ENCODE measurements at regions not wholly inside any gene's neighbourhood (a gene's known extent, or its start where the extent isn't known, plus 50 kb on each side); places are given as distances from the start of the nearest gene placed in this dataset.
"Not testable (repeated sequence)": the region's sequence is repeated elsewhere in the genome, so short reads cannot be mapped to it uniquely, and the experiment has no call there.

DNA sequence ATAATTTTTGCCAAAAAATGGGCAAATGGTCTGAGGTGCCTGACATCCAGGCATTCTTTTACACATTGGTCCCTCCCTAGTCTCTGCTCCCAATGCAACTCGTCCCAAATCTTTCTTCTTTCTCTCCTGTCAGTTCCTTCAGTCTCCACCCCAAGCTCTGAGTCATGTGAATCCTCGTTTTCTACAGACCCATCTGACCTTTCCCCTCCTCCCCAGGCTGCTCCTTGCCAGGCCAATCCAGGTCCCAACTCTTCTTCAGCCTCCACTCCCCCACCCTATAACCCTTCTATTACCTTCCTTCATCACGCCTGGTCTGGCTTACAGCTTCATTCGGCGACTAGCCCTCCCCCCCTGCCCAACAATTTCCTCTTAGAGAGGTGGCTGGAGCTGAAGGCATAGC is 55.3 kb downstream of the BBS10 start:
- not testable (repeated sequence) for DNase-seq

DNA sequence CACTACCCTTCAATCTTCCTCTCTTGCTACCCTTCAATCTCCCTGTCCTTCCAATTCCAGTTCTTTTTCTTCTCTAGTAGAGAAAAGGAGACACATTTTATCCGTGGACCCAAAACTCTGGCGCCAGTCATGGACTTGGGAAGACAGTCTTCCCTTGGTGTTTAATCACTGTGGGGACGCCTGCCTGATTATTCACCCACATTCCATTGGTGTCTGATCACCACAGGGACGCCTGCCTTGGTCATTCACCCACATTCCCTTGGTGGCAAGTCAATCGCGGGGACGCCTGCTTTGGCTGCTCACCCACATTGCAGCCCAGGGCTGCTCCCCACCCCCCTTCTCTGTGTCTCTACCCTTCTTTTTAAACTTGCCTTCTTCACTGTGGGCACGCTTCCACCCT is 55.9 kb downstream of the BBS10 start:
- not testable (repeated sequence) for DNase-seq

DNA sequence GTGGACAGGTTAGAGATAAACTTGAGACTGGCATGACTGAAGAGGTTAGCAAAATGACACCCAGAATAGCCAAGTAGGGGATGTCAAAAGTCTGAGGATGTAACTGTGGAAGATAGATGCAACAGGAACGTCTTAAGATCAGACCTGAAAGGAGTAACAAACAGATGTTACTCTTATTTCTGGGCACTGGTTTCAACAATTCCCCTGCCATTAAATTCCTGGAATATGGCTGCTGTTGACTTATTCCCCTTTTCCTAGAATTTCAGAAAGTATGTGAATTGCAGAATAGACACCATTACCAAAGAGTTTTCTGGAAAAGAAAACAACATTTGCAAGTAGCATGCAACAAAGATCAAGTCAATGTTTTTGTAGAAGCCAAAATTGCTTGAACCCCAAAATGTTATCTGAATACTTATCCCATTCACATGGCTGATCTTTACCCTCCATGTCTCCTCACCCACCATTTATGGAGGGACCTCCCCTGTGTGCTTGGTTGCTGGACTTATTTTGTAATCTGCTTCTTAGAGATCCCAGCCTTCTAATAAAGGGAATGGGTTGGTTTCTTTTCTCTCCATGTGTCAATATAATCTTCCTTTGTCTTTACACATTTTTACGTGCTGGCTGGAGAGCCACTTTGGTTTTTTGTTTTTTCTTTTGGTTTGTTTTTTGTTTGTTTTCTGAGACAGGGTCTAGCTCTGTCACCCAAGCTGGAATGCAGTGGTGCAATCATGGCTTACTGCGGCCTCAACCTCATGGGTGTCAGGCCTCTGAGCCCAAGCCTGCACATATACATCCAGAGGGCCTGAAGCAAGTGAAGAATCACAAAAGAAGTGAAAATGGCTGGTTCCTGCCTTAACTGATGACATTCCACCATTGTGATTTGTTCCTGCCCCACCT is 57.0 kb downstream of the BBS10 start:
- DNase-seq, result no peak

DNA sequence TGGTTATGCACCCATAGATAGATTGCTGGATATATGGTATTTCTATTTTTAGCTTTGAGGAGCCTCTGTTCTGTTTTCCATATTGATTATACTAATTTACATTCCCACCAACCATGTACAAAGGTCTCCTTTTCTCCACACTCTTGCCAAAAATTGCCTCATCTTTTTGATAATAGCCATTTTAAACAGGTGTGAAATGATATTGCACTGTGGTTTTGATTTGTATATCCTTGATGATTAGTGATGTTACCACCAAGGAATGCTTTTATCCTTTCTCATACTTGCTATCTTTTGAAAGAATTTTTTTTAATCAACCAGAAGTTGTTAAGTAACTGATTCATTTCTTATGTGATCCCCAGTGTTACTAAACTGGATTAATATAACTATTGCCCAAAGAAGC is 60.0 kb downstream of the BBS10 start:
- no peak for DNase-seq

DNA sequence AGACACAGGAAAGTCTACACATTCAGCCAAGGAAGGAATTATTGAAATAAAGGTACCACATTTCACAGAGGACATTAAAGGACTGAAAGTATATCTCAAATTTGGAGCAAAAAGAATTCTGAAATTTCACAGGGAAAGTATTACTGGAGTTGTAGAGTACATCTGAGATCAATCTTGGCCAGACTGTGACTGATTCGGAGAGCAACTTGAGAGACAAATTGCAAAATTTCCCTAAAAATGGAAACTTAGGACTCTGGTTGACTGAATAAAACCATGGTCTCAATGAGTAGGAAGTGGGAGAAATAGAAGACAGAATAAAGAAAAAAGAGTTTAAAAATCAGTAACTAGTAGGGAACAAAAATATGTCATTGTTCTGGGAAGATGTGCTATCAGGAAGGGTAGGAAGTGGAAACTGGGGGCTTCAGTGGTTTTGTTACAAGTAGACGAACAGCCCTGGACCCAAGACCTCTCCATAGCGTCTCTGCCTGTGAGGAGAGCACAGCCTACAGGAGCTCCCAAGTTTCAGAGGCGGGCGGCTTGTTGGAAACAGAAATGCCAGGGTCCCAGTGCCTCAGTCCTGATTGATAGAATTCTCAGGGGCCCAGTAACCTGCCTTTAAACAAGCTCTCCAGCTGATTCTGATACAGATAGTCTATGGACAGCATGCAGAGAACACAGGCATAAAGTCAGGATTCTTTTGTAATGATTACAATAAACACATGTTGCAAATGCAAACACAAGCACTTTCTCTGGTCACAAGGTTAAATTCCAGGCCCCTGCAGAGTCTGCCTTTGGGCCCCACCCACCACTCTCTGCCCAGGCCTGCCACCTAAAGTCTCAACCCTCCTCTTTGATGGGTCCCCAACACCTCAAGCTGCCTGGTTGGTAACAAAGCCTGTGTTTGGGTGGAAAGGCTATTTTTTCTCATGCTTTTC is 63.1 kb downstream of the BBS10 start:
- DNase-seq, result no peak

DNA sequence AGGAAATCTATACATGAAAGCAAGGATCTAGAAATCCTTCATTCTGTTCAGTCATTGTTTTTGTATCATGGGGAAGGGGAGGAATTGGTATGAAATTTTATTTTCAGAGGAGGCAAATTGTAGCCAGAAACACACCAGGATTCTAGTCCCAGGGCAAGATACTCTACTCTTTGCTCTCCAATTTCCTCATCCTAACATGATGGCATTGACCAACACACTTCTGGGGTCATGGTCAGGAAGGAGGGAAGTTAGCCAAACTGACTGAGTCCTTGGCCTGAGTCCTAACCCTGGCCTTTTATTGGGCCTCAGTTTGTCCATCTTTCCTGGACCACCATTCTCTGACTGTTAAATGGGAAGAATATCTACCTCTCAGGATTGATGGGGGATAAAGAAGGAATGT is 65.5 kb downstream of the BBS10 start:
- no peak for DNase-seq

DNA sequence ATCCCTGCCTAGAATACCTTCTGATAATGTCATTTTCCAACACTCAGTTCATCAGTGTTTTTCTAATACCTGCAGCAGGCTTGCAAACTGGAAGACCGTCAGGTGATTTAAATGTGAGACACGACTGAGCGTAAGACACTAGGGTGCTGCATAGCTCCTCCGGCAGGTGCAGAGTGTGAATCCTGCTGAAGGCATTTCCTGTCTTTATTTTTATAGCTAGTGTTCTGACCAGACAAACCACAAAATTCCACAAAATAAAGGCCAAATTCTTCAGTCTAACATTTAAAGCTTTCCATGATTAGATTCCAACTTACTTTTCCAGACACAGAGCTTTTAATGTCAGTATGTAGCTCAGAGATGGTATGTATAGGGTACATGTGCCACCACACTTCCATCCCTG is 70.7 kb downstream of the BBS10 start:
- DNase-seq, result no peak

DNA sequence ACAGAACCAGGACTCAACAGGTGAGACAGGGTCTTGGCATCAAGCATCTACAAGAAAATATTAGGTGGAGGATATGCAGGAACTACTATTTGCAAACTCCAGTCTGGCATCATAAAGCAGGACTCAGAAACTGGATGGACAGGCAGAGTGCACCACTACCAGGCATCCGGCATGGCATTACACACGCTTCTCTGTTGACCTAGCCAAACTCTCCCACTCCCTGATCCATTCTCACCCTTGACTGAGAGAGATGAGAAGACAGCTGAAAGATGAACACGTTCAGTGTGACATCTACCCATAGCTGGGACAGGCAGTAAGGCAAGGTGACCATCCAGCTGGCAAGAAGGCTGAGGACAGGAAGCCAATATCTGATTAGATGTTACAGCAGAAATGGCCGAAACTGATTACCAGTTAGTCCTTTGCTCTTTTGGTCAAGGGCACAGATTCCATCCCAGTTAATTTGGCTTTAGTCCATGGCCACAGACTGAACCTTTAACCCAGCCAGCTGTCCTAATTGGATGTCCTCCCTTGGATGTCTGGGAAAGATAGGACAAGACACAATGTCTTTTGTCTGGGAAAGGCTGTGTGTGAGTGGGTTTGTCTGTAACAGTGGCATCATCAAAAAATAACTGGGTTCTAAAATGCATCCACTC is 71.6 kb downstream of the BBS10 start:
- no peak for DNase-seq

DNA sequence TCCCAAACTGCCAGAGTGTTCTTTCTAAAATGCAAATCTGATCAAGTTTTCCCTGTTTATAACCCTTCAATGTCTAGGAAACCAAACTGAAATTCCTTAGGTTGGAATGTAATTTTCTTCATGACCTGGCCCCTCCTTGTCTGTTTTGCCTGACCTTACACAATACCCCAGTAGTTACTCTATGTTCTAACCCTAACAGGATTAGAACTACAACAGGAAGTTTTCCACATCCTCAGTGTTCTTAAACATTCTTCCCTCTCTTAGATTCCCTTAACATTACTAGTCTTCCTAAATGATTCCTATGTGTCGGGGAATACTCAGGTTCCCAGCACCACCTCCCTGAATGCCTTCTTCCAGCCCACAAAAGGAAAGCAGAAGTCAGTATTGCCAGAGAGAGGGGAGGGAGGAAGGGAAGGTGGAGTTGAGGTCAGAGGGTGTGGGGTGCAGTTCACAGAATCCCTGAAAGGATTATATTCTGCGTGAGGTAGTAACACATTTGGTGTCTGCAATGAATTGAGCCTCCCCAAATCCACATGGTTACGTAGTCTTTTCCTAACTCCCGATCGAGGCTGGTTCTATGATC is 72.6 kb downstream of the BBS10 start:
- DNase-seq, result no peak

DNA sequence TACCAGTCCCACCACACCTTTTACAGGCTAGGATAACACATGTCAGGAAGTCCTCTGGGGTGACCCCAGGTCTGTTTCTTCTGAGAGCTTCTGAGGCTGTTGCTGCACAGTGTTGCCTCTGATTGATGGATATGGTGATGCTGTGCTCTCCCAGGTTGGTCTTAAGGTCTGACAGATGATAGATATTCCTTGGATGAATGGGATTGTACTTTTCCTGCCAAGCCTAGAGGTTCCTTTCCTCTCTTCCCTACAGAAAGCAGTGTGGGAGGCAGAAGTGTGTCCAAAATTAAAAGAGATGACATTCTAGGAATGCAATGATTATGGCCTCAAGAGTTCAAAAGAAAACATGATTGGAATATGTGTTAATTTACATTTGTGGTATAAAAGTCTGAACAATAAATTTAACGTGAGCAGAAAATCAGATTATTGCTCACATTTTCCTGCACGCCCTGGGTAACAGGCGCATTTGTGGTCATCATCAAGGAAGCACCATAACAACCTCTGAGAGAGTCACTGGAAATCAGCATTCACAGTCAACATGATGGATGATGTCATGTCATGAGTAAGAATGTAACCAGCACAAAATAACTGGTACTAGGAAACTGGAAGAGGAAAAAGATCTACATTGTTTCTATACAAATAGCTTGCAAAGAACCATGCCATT is 73.7 kb downstream of the BBS10 start:
- no peak for DNase-seq

DNA sequence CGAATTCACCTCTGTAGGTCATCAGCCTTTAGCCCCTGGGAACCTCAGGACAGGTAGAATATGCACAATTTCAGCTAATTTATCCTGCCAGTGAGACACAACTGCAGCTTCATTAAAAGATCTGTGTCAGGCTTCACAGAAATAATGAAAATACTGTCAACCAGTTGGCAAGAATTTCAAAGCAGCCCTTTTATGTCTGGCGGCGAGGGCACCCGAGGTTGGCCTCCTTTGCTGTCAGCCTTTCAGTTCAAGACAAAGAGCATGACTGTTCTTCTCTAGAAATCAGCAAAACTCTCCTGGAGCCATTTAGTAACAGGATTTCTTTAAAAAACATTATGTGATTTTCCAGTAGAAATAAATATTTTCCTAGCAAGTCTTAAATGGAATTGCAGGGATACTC is 75.9 kb downstream of the BBS10 start:
- DNase-seq, result no peak

DNA sequence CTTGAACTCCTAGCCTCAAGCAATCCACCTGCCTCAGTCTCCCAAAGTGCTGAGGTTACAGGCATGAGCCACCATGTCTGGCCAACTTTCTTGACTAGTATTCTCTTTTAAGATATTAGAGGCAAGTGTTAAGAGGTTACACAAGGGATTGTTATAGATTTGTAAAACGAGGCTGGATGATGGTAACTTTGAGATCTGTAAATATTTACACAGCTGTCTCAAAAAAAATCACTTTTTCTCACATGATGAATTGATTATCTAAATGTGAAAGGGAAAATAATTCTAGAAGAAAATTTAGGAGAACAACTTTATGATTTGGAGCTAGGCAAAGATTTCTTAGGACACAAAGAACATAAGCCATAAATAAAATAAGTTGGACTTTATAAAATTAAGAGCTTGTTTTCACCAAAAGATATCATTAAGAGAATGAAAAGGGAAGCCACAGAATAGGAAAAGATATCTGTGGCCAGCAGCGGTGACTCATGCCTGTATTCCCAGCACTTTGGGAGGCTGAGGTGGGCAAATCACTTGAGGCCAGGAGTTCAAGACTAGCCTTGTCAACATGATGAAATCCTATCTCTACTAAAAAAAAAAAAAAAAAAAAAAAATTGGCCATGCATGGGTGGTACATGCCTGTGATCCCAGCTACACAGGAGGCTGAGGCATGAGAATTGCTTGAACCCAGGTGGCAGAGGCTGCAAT is 77.4 kb downstream of the BBS10 start:
- no peak for DNase-seq

DNA sequence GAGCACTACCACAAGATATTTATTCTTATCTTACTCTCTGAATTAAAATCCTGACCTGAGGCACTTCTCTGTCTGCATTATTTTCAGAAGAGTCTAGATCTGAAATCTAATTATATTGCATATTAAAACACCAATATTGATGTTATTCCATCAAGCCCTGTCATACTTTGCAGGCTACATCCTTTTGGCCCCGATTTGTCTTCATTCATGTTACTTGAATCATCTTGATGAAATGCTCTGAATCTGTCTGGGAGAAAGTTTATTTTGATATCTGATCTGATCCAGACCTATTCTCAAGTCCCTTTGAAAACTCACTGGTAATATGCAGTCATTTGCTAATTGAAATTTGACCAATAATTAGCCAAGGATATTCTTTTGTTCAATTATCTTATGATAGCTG is 79.9 kb downstream of the BBS10 start:
- DNase-seq, result no peak

DNA sequence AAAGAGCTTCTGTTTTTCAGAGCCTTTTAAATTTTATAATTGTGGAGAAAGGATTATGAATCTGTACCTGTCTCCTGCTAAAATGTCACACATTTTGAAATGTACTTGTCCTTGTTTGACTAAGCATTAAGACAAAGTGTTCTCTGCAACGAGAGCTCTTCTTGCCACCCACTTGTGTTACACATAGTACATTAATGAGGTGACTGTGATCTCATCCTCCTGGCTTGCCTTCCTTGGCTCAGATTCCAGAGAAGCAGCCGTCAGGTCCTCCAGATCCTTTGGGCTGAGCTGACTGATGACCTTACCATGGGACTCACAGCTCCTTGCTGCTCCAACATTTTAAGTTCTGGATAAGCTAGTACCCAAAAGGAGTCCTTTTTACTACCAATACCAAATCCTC is 81.4 kb downstream of the BBS10 start:
- no peak for DNase-seq

DNA sequence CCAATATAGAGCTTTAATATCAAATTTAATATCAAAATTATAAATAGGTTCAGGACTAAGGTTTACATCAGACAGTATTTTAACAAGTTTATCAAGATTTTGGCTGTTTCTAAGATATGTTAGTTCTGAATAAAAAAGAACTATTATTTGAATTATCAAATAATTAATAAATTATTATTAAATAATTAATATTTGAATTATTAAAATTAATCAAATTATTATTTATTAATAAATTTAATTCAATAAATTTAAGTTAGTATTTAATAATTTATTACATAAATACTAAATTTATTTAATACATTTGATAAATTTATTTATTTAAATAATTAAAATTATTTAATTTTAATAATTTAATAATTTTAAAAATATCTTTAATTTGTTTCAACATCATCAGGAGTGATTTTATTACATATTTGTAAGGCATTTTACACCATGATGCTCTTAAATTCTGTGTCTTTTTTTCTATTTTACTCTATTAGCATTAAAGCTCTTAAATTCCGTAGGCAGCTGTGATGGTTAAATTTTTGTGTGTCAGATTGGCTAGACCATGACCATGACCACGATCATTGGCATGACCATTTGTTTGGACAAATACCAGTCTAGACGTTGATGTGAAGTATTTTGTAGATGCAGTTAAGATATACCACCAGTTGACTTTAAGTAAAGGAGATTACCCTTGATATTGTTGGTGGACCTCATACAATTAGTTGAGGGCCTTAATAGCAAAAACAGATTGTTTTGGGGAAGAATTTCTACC is 82.6 kb downstream of the BBS10 start:
- no peak for DNase-seq

DNA sequence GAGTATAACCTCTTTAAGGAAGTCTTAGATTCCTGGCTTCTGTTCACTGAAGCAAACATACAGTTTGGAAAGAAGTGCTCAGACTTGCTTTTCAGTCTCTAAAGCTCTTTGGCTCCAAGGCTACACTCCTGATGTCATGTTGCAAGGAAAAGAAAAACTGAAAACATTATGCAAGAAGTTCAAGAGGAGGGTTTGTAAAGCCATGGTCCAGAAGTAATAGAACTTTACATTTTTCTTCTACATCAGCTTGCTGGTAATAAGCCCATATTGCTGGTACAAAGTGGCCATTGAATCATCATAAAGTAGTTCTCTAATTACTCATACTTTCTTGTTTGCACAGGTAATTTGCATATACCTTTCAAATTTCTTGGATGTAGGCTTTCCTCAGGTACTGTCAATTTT is 83.6 kb downstream of the BBS10 start:
- DNase-seq, result no peak

DNA sequence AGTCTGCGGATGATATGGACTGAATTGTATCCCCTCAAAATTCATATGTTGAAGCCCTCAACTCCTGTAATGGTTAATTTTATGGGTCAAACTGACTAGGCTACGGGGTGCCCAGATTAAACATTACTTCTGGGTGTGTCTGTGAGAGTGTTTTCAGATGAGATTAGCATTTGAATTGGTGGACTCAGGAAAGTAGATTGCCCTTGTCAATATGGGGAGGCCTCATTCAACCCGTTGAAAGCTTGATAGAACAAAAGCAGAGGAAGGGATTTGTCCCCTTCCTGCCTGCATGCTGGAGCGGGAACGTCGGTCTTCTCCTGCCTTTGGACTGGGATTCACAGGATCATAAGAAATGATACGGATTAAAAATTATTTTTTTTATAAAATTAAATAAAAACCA is 84.5 kb downstream of the BBS10 start:
- no peak for DNase-seq

DNA sequence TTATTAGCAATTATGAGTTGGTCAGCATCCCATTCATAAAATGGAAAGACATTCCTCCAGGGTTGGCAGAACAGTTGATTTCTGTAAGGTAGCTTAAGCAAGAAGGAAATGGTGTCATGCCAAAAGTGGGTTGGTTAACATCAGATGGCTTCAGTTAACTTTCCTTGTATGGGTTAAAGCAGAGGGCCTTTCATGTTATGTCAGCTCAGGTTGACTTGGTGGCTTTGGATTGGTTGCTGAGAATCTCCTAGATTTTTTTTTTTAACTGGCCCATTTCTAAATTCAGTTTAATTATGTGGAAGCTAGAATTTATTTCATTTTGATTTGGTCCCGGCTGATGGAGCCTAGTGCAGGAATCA is 87.8 kb downstream of the BBS10 start:
- DNase-seq, result no peak

DNA sequence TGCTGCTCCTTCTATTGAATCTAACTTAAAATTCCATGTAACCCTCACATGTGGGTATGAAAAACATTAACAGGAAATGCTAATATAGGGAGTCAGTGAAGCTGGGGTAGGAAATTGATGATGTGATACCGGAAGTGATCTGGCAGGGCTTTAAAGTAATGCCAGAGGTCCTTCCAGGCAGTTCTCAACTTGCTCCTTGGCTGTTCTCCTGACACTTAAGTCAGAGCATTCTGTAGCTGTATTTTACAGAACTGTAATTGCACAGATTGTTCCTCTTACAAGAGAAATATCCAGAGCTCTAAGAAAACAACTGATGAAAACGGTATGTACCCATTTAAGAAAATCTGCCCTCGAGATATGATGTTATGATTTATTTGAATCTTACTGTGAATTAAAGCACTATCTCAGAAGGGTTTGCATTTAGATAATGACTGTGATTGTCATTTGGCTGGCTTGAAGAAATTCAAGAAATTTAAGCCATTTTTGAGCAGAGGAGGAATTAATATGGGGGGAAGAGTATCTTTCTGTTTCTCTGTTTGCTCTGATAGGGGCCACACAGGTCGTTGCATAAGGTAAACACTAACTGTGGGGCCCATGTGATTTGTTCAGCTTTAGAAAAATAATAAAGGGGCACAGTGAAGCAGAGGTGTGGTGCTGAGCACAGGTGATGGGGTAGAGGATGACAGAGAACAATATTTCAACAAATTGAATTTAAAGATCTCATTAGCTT is 88.4 kb downstream of the BBS10 start:
- no peak for DNase-seq

DNA sequence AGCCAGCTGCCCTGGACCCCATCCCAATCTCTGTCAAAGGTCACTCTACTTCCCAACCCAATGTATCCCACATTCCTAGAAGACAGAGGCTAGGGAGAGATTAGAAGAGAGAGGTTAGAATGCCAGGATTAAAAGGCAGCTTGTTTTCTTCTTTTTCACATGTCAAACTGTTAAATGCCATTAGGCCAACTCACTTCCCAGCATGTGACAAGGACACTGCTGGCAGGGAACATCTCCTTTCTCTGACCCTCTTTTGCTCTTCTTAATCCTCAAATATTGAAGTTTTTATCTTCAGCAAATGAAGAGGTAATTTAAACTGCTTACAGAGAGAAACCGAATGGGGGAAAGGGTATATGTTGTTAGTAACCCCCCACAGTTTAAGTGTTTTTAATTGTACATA is 89.1 kb downstream of the BBS10 start:
- DNase-seq, result no peak
